WTC11 (cell line): ENCODE measurements at regions not wholly inside any gene's neighbourhood (a gene's known extent, or its start where the extent isn't known, plus 50 kb on each side); places are given as distances from the start of the nearest gene placed in this dataset.

Source experiments
- CREB1 ChIP-seq: sonication (generic); formaldehyde crosslinking; IDR thresholded peaks from 2 replicates; pipeline ENCODE4 v1.8.0; 2023; ENCODE audit warnings: mild to moderate bottlenecking, missing genetic modification reagents
- FOXJ3 ChIP-seq: sonication (generic); formaldehyde crosslinking; IDR thresholded peaks from 2 replicates; pipeline ENCODE4 v1.9.0; 2021; ENCODE audit warnings: missing genetic modification reagents, mild to moderate bottlenecking, borderline replicate concordance
- MAX ChIP-seq: sonication (generic); formaldehyde crosslinking; IDR thresholded peaks from 2 replicates; pipeline ENCODE4 v1.8.0; 2022; ENCODE audit warnings: mild to moderate bottlenecking, missing genetic modification reagents
- OVOL2 ChIP-seq: fragments of 250-450 bp; sonication (Bioruptor Pico); IDR thresholded peaks from 2 replicates; pipeline ENCODE4 v1.9.0; 2021; ENCODE audit warnings: mild to moderate bottlenecking, borderline replicate concordance
- SP1 ChIP-seq: sonication (generic); formaldehyde crosslinking; conservative IDR thresholded peaks from 2 replicates; pipeline ENCODE4 v1.8.1; 2022; ENCODE audit warnings: missing genetic modification reagents
- ZBTB21 ChIP-seq: sonication (generic); formaldehyde crosslinking; IDR thresholded peaks from 2 replicates; pipeline ENCODE4 v1.8.1; 2023; ENCODE audit warnings: mild to moderate bottlenecking, missing genetic modification reagents, borderline replicate concordance
- ZNF138 ChIP-seq: sonication (generic); formaldehyde crosslinking; conservative IDR thresholded peaks from 2 replicates; pipeline ENCODE4 v1.8.1; 2022; ENCODE audit warnings: mild to moderate bottlenecking, moderate library complexity, missing genetic modification reagents
- TF ChIP-seq, protein P1 (sequence below): fragments of 200-600 bp; IDR thresholded peaks from 2 replicates; pipeline ENCODE4 v1.8.0; 2022; ENCODE audit warnings: antibody characterized with exemption
- TF ChIP-seq, protein P2 (sequence below): sonication (generic); formaldehyde crosslinking; IDR thresholded peaks from 2 replicates; pipeline ENCODE4 v1.8.1; 2023; ENCODE audit warnings: mild to moderate bottlenecking, missing genetic modification reagents, borderline replicate concordance
- TF ChIP-seq, protein P3 (sequence below): fragments of 250-450 bp; sonication (Bioruptor Pico); IDR thresholded peaks from 2 replicates; pipeline ENCODE4 v2.1.2; 2022; ENCODE audit warnings: mild to moderate bottlenecking, moderate library complexity

DNA sequence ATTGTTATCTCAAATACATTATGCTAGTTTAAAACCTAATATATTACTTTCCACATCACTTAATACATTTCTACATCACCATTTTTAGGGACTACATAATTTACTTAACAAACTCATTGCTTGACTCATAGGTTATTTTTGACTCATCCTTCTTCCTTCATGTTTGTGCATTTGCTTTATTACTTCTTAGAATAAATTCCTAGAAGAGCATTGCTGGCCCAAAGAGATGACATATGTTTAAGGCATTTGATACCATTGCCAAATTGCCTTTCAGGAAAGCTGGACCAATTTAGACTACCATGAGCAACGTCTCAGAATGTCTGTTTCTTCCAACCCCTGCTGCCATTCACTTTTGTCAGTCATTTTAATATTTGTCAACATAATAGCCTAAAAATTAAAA, 905.8 kb downstream of the IGSF11 start:
- TF ChIP-seq, protein P1, sequence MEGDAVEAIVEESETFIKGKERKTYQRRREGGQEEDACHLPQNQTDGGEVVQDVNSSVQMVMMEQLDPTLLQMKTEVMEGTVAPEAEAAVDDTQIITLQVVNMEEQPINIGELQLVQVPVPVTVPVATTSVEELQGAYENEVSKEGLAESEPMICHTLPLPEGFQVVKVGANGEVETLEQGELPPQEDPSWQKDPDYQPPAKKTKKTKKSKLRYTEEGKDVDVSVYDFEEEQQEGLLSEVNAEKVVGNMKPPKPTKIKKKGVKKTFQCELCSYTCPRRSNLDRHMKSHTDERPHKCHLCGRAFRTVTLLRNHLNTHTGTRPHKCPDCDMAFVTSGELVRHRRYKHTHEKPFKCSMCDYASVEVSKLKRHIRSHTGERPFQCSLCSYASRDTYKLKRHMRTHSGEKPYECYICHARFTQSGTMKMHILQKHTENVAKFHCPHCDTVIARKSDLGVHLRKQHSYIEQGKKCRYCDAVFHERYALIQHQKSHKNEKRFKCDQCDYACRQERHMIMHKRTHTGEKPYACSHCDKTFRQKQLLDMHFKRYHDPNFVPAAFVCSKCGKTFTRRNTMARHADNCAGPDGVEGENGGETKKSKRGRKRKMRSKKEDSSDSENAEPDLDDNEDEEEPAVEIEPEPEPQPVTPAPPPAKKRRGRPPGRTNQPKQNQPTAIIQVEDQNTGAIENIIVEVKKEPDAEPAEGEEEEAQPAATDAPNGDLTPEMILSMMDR, result no peak
- TF ChIP-seq SP1 (CRISPR knock-in tag) (no peak), MAX (no peak), CREB1 (CRISPR knock-in tag) (no peak), ZBTB21 (CRISPR knock-in tag) (no peak), ZNF138 (CRISPR knock-in tag) (no peak), FOXJ3 (CRISPR knock-in tag) (no peak), OVOL2 (CRISPR knock-in tag) (no peak)
- TF ChIP-seq, protein P2, sequence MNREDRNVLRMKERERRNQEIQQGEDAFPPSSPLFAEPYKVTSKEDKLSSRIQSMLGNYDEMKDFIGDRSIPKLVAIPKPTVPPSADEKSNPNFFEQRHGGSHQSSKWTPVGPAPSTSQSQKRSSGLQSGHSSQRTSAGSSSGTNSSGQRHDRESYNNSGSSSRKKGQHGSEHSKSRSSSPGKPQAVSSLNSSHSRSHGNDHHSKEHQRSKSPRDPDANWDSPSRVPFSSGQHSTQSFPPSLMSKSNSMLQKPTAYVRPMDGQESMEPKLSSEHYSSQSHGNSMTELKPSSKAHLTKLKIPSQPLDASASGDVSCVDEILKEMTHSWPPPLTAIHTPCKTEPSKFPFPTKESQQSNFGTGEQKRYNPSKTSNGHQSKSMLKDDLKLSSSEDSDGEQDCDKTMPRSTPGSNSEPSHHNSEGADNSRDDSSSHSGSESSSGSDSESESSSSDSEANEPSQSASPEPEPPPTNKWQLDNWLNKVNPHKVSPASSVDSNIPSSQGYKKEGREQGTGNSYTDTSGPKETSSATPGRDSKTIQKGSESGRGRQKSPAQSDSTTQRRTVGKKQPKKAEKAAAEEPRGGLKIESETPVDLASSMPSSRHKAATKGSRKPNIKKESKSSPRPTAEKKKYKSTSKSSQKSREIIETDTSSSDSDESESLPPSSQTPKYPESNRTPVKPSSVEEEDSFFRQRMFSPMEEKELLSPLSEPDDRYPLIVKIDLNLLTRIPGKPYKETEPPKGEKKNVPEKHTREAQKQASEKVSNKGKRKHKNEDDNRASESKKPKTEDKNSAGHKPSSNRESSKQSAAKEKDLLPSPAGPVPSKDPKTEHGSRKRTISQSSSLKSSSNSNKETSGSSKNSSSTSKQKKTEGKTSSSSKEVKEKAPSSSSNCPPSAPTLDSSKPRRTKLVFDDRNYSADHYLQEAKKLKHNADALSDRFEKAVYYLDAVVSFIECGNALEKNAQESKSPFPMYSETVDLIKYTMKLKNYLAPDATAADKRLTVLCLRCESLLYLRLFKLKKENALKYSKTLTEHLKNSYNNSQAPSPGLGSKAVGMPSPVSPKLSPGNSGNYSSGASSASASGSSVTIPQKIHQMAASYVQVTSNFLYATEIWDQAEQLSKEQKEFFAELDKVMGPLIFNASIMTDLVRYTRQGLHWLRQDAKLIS (CRISPR knock-in tag), result no peak
- TF ChIP-seq, protein P3, sequence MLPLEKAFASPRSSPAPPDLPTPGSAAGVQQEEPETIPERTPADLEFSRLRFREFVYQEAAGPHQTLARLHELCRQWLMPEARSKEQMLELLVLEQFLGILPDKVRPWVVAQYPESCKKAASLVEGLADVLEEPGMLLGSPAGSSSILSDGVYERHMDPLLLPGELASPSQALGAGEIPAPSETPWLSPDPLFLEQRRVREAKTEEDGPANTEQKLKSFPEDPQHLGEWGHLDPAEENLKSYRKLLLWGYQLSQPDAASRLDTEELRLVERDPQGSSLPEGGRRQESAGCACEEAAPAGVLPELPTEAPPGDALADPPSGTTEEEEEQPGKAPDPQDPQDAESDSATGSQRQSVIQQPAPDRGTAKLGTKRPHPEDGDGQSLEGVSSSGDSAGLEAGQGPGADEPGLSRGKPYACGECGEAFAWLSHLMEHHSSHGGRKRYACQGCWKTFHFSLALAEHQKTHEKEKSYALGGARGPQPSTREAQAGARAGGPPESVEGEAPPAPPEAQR (CRISPR knock-in tag), result no peak
